ENCODE measurements at regions not wholly inside any gene's neighbourhood (a gene's known extent, or its start where the extent isn't known, plus 50 kb on each side); places are given as distances from the start of the nearest gene placed in this dataset.

GRCh38 chr5:143571642-143572624, 168.4 kb upstream of the NR3C1 start:
- H3K4me3 ChIP-seq (ENCODE audit: low read length in 2 of 2): no peak overlapping the region

GRCh38 chr5:143570989-143571388, 167.5 kb upstream of the NR3C1 start:
- no peak overlapping the region for H3K4me3 ChIP-seq (ENCODE audit: low read length in 2 of 2)
- 96% methylated on average over 4 of the region's 4 CpGs for WGBS

More at GRCh38 chr5:143571642-143572624, 168.4 kb upstream of the NR3C1 start:
- Histone ChIP-seq H3K27ac (ENCODE audit: low read depth in 1 of 2, low read length in 1 of 2) (no peak overlapping the region), H3K36me3 (ENCODE audit: control insufficient read depth in 2 of 2, insufficient read depth in 2 of 2, low read length in 1 of 2) (no peaks in the 10 kb centered on the region), H3K9me3 (ENCODE audit: control insufficient read depth in 2 of 2, insufficient read depth in 1 of 2, low read length in 1 of 2) (no peaks in the 10 kb centered on the region), H3K27me3 (ENCODE audit: control insufficient read depth in 2 of 2, insufficient read depth in 1 of 2, low read length in 1 of 2) (no peaks in the 10 kb centered on the region), H3K4me1 (ENCODE audit: control insufficient read depth in 2 of 2, insufficient read depth in 2 of 2, low read length in 2 of 2) (peaks cover 0 to 5% of the 10 kb centered on the region in 2 donors)
- 97% methylated on average over 9 of the region's 9 CpGs for WGBS
- DNase-seq (ENCODE audit: low read depth in 6 of 9, low spot score in 9 of 9): no peak

GRCh38 chr5:143569722-143570567, 166.5 kb upstream of the NR3C1 start:
- 98% methylated on average over 5 of the region's 5 CpGs for WGBS
- H3K27ac ChIP-seq (ENCODE audit: low read depth in 1 of 2, low read length in 1 of 2): no peak overlapping the region
- no peak for DNase-seq (ENCODE audit: low read depth in 6 of 9, low spot score in 9 of 9)

More at GRCh38 chr5:143570989-143571388, 167.5 kb upstream of the NR3C1 start:
- no peaks in the 10 kb centered on the region for H3K27me3 ChIP-seq (ENCODE audit: control insufficient read depth in 2 of 2, insufficient read depth in 1 of 2, low read length in 1 of 2)
- peaks cover 0 to 5% of the 10 kb centered on the region in 2 donors for H3K4me1 ChIP-seq (ENCODE audit: control insufficient read depth in 2 of 2, insufficient read depth in 2 of 2, low read length in 2 of 2)
- H3K36me3 ChIP-seq (ENCODE audit: control insufficient read depth in 2 of 2, insufficient read depth in 2 of 2, low read length in 1 of 2): no peaks in the 10 kb centered on the region
- H3K9me3 ChIP-seq (ENCODE audit: control insufficient read depth in 2 of 2, insufficient read depth in 1 of 2, low read length in 1 of 2): no peaks in the 10 kb centered on the region
- DNase-seq (ENCODE audit: low read depth in 6 of 9, low spot score in 9 of 9): no peak
- no peak overlapping the region for H3K27ac ChIP-seq (ENCODE audit: low read depth in 1 of 2, low read length in 1 of 2)

GRCh38 chr5:143569213-143569701, 165.8 kb upstream of the NR3C1 start:
- peaks cover 0 to 5% of the 10 kb centered on the region in 2 donors for H3K4me1 ChIP-seq (ENCODE audit: control insufficient read depth in 2 of 2, insufficient read depth in 2 of 2, low read length in 2 of 2)
- DNase-seq (ENCODE audit: low read depth in 6 of 9, low spot score in 9 of 9): no peak
- H3K36me3 ChIP-seq (ENCODE audit: control insufficient read depth in 2 of 2, insufficient read depth in 2 of 2, low read length in 1 of 2): no peaks in the 10 kb centered on the region
- H3K9me3 ChIP-seq (ENCODE audit: control insufficient read depth in 2 of 2, insufficient read depth in 1 of 2, low read length in 1 of 2): no peaks in the 10 kb centered on the region
- H3K27me3 ChIP-seq (ENCODE audit: control insufficient read depth in 2 of 2, insufficient read depth in 1 of 2, low read length in 1 of 2): no peaks in the 10 kb centered on the region
- no peak overlapping the region for H3K4me3 ChIP-seq (ENCODE audit: low read length in 2 of 2)
- H3K27ac ChIP-seq (ENCODE audit: low read depth in 1 of 2, low read length in 1 of 2): no peak overlapping the region
- WGBS: 95% methylated on average over 4 of the region's 4 CpGs

More at GRCh38 chr5:143569722-143570567, 166.5 kb upstream of the NR3C1 start:
- Histone ChIP-seq H3K36me3 (ENCODE audit: control insufficient read depth in 2 of 2, insufficient read depth in 2 of 2, low read length in 1 of 2) (no peaks in the 10 kb centered on the region), H3K9me3 (ENCODE audit: control insufficient read depth in 2 of 2, insufficient read depth in 1 of 2, low read length in 1 of 2) (no peaks in the 10 kb centered on the region), H3K27me3 (ENCODE audit: control insufficient read depth in 2 of 2, insufficient read depth in 1 of 2, low read length in 1 of 2) (no peaks in the 10 kb centered on the region), H3K4me1 (ENCODE audit: control insufficient read depth in 2 of 2, insufficient read depth in 2 of 2, low read length in 2 of 2) (peaks cover 0 to 5% of the 10 kb centered on the region in 2 donors), H3K4me3 (ENCODE audit: low read length in 2 of 2) (no peak overlapping the region)

GRCh38 chr5:143567583-143568504, 164.4 kb upstream of the NR3C1 start:
- H3K27me3 ChIP-seq (ENCODE audit: control insufficient read depth in 2 of 2, insufficient read depth in 1 of 2, low read length in 1 of 2): no peaks in the 10 kb centered on the region
- no peak overlapping the region for H3K27ac ChIP-seq (ENCODE audit: low read depth in 1 of 2, low read length in 1 of 2)
- H3K36me3 ChIP-seq (ENCODE audit: control insufficient read depth in 2 of 2, insufficient read depth in 2 of 2, low read length in 1 of 2): no peaks in the 10 kb centered on the region
- H3K9me3 ChIP-seq (ENCODE audit: control insufficient read depth in 2 of 2, insufficient read depth in 1 of 2, low read length in 1 of 2): no peaks in the 10 kb centered on the region
- H3K4me1 ChIP-seq (ENCODE audit: control insufficient read depth in 2 of 2, insufficient read depth in 2 of 2, low read length in 2 of 2): no peaks in the 10 kb centered on the region
- DNase-seq (ENCODE audit: low read depth in 6 of 9, low spot score in 9 of 9): no peak
- H3K4me3 ChIP-seq (ENCODE audit: low read length in 2 of 2): no peak overlapping the region
- WGBS: 94% methylated on average over 6 of the region's 6 CpGs

- H3K27ac ChIP-seq (ENCODE audit: low read depth in 1 of 2, low read length in 1 of 2): no peak overlapping the region
- H3K4me1 ChIP-seq (ENCODE audit: control insufficient read depth in 2 of 2, insufficient read depth in 2 of 2, low read length in 2 of 2): no peaks in the 10 kb centered on the region
- no peak overlapping the region for H3K4me3 ChIP-seq (ENCODE audit: low read length in 2 of 2)
- H3K9me3 ChIP-seq (ENCODE audit: control insufficient read depth in 2 of 2, insufficient read depth in 1 of 2, low read length in 1 of 2): no peaks in the 10 kb centered on the region
- DNase-seq (ENCODE audit: low read depth in 6 of 9, low spot score in 9 of 9): no peak
- 98% methylated on average over 2 of the region's 2 CpGs for WGBS
- no peaks in the 10 kb centered on the region for H3K27me3 ChIP-seq (ENCODE audit: control insufficient read depth in 2 of 2, insufficient read depth in 1 of 2, low read length in 1 of 2)
- H3K36me3 ChIP-seq (ENCODE audit: control insufficient read depth in 2 of 2, insufficient read depth in 2 of 2, low read length in 1 of 2): no peaks in the 10 kb centered on the region
Observed at GRCh38 chr5:143566139-143566538, 162.7 kb upstream of the NR3C1 start.

- no peak for DNase-seq (ENCODE audit: low read depth in 6 of 9, low spot score in 9 of 9)
- no peak overlapping the region for H3K27ac ChIP-seq (ENCODE audit: low read depth in 1 of 2, low read length in 1 of 2)
- no peaks in the 10 kb centered on the region for H3K36me3 ChIP-seq (ENCODE audit: control insufficient read depth in 2 of 2, insufficient read depth in 2 of 2, low read length in 1 of 2)
- H3K27me3 ChIP-seq (ENCODE audit: control insufficient read depth in 2 of 2, insufficient read depth in 1 of 2, low read length in 1 of 2): no peaks in the 10 kb centered on the region
- H3K9me3 ChIP-seq (ENCODE audit: control insufficient read depth in 2 of 2, insufficient read depth in 1 of 2, low read length in 1 of 2): no peaks in the 10 kb centered on the region
- no peaks in the 10 kb centered on the region for H3K4me1 ChIP-seq (ENCODE audit: control insufficient read depth in 2 of 2, insufficient read depth in 2 of 2, low read length in 2 of 2)
- H3K4me3 ChIP-seq (ENCODE audit: low read length in 2 of 2): no peak overlapping the region
Observed at GRCh38 chr5:143564417-143564816, 160.9 kb upstream of the NR3C1 start.

- no peak for DNase-seq (ENCODE audit: low read depth in 6 of 9, low spot score in 9 of 9)
- H3K36me3 ChIP-seq (ENCODE audit: control insufficient read depth in 2 of 2, insufficient read depth in 2 of 2, low read length in 1 of 2): no peaks in the 10 kb centered on the region
- no peaks in the 10 kb centered on the region for H3K4me1 ChIP-seq (ENCODE audit: control insufficient read depth in 2 of 2, insufficient read depth in 2 of 2, low read length in 2 of 2)
- WGBS: 88% methylated on average over 4 of the region's 4 CpGs
- no peaks in the 10 kb centered on the region for H3K27me3 ChIP-seq (ENCODE audit: control insufficient read depth in 2 of 2, insufficient read depth in 1 of 2, low read length in 1 of 2)
- H3K9me3 ChIP-seq (ENCODE audit: control insufficient read depth in 2 of 2, insufficient read depth in 1 of 2, low read length in 1 of 2): no peaks in the 10 kb centered on the region
- H3K27ac ChIP-seq (ENCODE audit: low read depth in 1 of 2, low read length in 1 of 2): no peak overlapping the region
- H3K4me3 ChIP-seq (ENCODE audit: low read length in 2 of 2): no peak overlapping the region
Observed at GRCh38 chr5:143562935-143563334, 159.4 kb upstream of the NR3C1 start.

All from thymus (tissue), 11 donors.